GM12878 (cell line): ENCODE measurements at regions not wholly inside any gene's neighbourhood (a gene's known extent, or its start where the extent isn't known, plus 50 kb on each side); places are given as distances from the start of the nearest gene placed in this dataset.

Experiments
- ATAC-seq: fragments of 200-7000 bp; cut with Tn5 transposase; 3 replicates; pipeline ENCODE4 v1.9.1; 2020; ENCODE audit warnings: mild to moderate bottlenecking, moderate library complexity
- BruUV-seq: library from RNA; stranded (reverse); fragments of 400-500 nt; replicated peaks from 2 replicates; lab custom pipeline; 2021; lab: Mats Ljungman, UMichigan
- CTCF ChIA-PET: fragments of 300-600 bp; sonication (Branson Sonifier 250); formaldehyde crosslinking; extraction: SDS; loops from one replicate; lab custom pipeline; 2021; ENCODE audit warnings: inconsistent platforms; lab: Yijun Ruan, JAX
- POLR2A ChIA-PET: fragments of 350-600 bp; formaldehyde crosslinking; extraction: SDS; loops from one replicate; lab custom pipeline; 2021; ENCODE audit warnings: inconsistent platforms; lab: Charles Lee
- RAD21 ChIA-PET: fragments of 300-600 bp; sonication (Branson Sonifier 250); formaldehyde crosslinking; loops from one replicate; lab custom pipeline; 2023; ENCODE audit warnings: antibody characterized with exemption; ENCODE audit not compliant: unreplicated experiment; lab: Charles Lee
- SMC1A ChIA-PET: fragments of 300-600 bp; sonication (Branson Sonifier 250); formaldehyde crosslinking; loops from one replicate; lab custom pipeline; 2023; ENCODE audit not compliant: unreplicated experiment, uncharacterized antibody; lab: Charles Lee
- DNase-seq: peaks from one replicate; pipeline ENCODE4 v3.0.0-alpha.2; 2011; ENCODE audit warnings: low read depth, low spot score
- FAIRE-seq: peaks from 3 replicates; lab custom pipeline; 2011; peaks lifted over from hg19 to GRCh38; lab: Jason Lieb, UNC
- H2AFZ ChIP-seq: 2 replicates; pipeline ENCODE4 v1.6.0; 2011; ENCODE audit warnings: low read depth, low read length, control low read depth; ENCODE audit not compliant: control insufficient read depth
- H3K27ac ChIP-seq: 2 replicates; pipeline ENCODE4 v1.5.1; 2011; ENCODE audit warnings: control low read depth; ENCODE audit not compliant: control insufficient read depth, insufficient read depth
- H3K27me3 ChIP-seq, 2 experiments: replicated peaks in 1 of 2; 2 replicates each; pipeline versions ENCODE4 v1.6.0 to v1.6.1; 2011; ENCODE audit warnings: low read length in 1 of 2; ENCODE audit not compliant: control insufficient read depth in 2 of 2, insufficient read depth in 2 of 2
- H3K36me3 ChIP-seq, 2 experiments: 2 replicates each; pipeline ENCODE4 v1.5.1; 2011; ENCODE audit warnings: low read length in 1 of 2; ENCODE audit not compliant: control insufficient read depth in 2 of 2, insufficient read depth in 2 of 2
- H3K4me1 ChIP-seq: 2 replicates; pipeline ENCODE4 v1.6.1; 2011; ENCODE audit warnings: mild to moderate bottlenecking, low read length, moderate library complexity, mixed read lengths; ENCODE audit not compliant: control insufficient read depth, insufficient read depth
- H3K4me2 ChIP-seq: 2 replicates; pipeline ENCODE4 v1.6.0; 2011; ENCODE audit warnings: control low read depth; ENCODE audit not compliant: control insufficient read depth, insufficient read depth
- H3K4me3 ChIP-seq: fragments of 200-600 bp; sonication (generic); 2 replicates; pipeline ENCODE4 v1.5.1; 2016
- H3K79me2 ChIP-seq: 2 replicates; pipeline ENCODE4 v1.6.0; 2011; ENCODE audit warnings: low read length; ENCODE audit not compliant: control insufficient read depth, insufficient read depth
- H3K9ac ChIP-seq: 2 replicates; pipeline ENCODE4 v1.8.0; 2011; ENCODE audit warnings: low read length, control low read depth, mixed read lengths; ENCODE audit not compliant: control insufficient read depth, insufficient read depth
- H3K9me3 ChIP-seq: replicated peaks from 3 replicates; pipeline ENCODE4 v1.5.1; 2011; ENCODE audit warnings: mild to moderate bottlenecking, low read length; ENCODE audit not compliant: control insufficient read depth, insufficient read depth
- H4K20me1 ChIP-seq: 2 replicates; pipeline ENCODE4 v1.6.0; 2011; ENCODE audit not compliant: control insufficient read depth, insufficient read depth
- EED ChIP-seq: sonication (generic); IDR thresholded peaks from 2 replicates; pipeline ENCODE4 v1.6.1; 2016; ENCODE audit warnings: antibody characterized with exemption, low read depth
- ETV6 ChIP-seq, 2 experiments: fragments of 450-650 bp in 1 of 2; IDR thresholded peaks in 1 of 2; conservative IDR thresholded peaks in 1 of 2; 2 replicates each; pipeline ENCODE4 v1.6.1; 2014; ENCODE audit warnings: antibody characterized with exemption in 1 of 2, borderline replicate concordance in 1 of 2, low read depth in 1 of 2, mild to moderate bottlenecking in 1 of 2, moderate library complexity in 1 of 2
- HCFC1 ChIP-seq: fragments of 150-350 bp; IDR thresholded peaks from 2 replicates; pipeline ENCODE4 v1.6.1; 2014; ENCODE audit warnings: low read length
- IKZF2 ChIP-seq, 2 experiments: fragments of 450-650 bp; IDR thresholded peaks; 2 replicates each; pipeline ENCODE4 v1.6.1; 2017; ENCODE audit warnings: mild to moderate bottlenecking in 2 of 2, moderate library complexity in 2 of 2
- IRF5 ChIP-seq: fragments of 450-650 bp; IDR thresholded peaks from 2 replicates; pipeline ENCODE4 v1.6.1; 2017; ENCODE audit warnings: borderline replicate concordance
- MTA2 ChIP-seq: fragments of 450-650 bp; IDR thresholded peaks from 2 replicates; pipeline ENCODE4 v1.6.1; 2016; ENCODE audit warnings: low read depth, mild to moderate bottlenecking, moderate library complexity
- NR2F1 ChIP-seq: fragments of 450-650 bp; conservative IDR thresholded peaks from 2 replicates; pipeline ENCODE4 v1.6.1; 2017; ENCODE audit warnings: mild to moderate bottlenecking
- RUNX3 ChIP-seq: IDR thresholded peaks from 2 replicates; pipeline ENCODE4 v1.6.1; 2012; ENCODE audit warnings: low read length, inconsistent platforms
- SPI1 ChIP-seq: IDR thresholded peaks from 2 replicates; pipeline ENCODE4 v1.6.1; 2011; ENCODE audit warnings: low read depth, mild to moderate bottlenecking, low read length, moderate library complexity, borderline replicate concordance; ENCODE audit not compliant: insufficient read depth
- ZNF207 ChIP-seq: fragments of 450-650 bp; IDR thresholded peaks from 2 replicates; pipeline ENCODE4 v1.6.1; 2014; ENCODE audit warnings: antibody characterized with exemption, mild to moderate bottlenecking, borderline replicate concordance
- WGBS: methylation state at CpG from one replicate; pipeline ENCODE4 v1.1.6; 2016; ENCODE audit warnings: low lambda C conversion rate; ENCODE audit not compliant: insufficient replicate concordance, insufficient coverage; ENCODE audit errors: missing lambda C conversion rate; 5-methylcytosine and 5-hydroxymethylcytosine counted together
- in situ Hi-C: fragments of 300-500 bp; cut with MboI; formaldehyde crosslinking; loops from 9 replicates; pipeline ENCODE4 v1.14.3; 2018; ENCODE audit warnings: mixed read lengths
- intact Hi-C: fragments of 100-400 bp; cut with micrococcal nuclease; formaldehyde crosslinking; loops from one replicate; pipeline ENCODE4 v1.14.2; 2022; ENCODE audit not compliant: unreplicated experiment
- TF ChIP-seq, protein P1 (sequence below): IDR thresholded peaks from 2 replicates; pipeline ENCODE4 v1.6.1; 2012; ENCODE audit warnings: improper control_type of control experiment, low read depth, low read length; ENCODE audit not compliant: insufficient replicate concordance

DNA sequence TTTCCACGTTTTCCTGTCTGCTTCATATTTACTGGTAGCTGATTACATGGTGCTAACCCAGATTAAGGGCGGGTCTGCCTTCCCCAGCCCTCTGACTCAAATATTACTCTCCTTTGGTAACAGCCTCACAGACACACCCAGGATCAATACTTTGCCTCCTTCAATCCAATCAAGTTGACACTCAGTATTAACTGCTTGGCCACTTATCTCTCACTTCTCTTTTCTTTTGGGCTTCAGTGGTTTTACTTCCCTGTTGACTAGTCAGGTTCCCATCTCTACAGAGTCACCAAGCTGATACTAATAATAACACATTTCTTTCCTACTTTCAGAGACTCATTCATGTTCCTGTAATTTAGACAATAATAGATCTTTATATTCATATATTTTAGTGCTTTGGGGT, 302.2 kb upstream of the MAP2 start:
- in situ Hi-C loops = no loop called here
- 22% methylated on average over 2 of the region's 2 CpGs for WGBS
- no peaks in the 10 kb centered on the region for H3K36me3 ChIP-seq
- no peaks in the 10 kb centered on the region for H3K9me3 ChIP-seq
- no peaks in the 10 kb centered on the region for H3K79me2 ChIP-seq
- no peaks in the 10 kb centered on the region for H4K20me1 ChIP-seq
- ATAC-seq = peak; percentile 92
- BruUV-seq = no TSS peak
- no peak for FAIRE-seq
- no peaks in the 10 kb centered on the region for H3K27me3 ChIP-seq
- H2AFZ ChIP-seq = no peak overlapping the region
- DNase-seq = peak; percentile 8
- peaks cover 2% of the 10 kb centered on the region; the same call in 1 of the 2 replicates for H3K4me1 ChIP-seq
- intact Hi-C loops = no loop called here
- RAD21 ChIA-PET = no interaction called here
- no peak overlapping the region for H3K4me3 ChIP-seq
- H3K27ac ChIP-seq = no peak overlapping the region
- TF ChIP-seq IRF5 = no peak
- TF ChIP-seq HCFC1 = no peak
- TF ChIP-seq, protein P1, sequence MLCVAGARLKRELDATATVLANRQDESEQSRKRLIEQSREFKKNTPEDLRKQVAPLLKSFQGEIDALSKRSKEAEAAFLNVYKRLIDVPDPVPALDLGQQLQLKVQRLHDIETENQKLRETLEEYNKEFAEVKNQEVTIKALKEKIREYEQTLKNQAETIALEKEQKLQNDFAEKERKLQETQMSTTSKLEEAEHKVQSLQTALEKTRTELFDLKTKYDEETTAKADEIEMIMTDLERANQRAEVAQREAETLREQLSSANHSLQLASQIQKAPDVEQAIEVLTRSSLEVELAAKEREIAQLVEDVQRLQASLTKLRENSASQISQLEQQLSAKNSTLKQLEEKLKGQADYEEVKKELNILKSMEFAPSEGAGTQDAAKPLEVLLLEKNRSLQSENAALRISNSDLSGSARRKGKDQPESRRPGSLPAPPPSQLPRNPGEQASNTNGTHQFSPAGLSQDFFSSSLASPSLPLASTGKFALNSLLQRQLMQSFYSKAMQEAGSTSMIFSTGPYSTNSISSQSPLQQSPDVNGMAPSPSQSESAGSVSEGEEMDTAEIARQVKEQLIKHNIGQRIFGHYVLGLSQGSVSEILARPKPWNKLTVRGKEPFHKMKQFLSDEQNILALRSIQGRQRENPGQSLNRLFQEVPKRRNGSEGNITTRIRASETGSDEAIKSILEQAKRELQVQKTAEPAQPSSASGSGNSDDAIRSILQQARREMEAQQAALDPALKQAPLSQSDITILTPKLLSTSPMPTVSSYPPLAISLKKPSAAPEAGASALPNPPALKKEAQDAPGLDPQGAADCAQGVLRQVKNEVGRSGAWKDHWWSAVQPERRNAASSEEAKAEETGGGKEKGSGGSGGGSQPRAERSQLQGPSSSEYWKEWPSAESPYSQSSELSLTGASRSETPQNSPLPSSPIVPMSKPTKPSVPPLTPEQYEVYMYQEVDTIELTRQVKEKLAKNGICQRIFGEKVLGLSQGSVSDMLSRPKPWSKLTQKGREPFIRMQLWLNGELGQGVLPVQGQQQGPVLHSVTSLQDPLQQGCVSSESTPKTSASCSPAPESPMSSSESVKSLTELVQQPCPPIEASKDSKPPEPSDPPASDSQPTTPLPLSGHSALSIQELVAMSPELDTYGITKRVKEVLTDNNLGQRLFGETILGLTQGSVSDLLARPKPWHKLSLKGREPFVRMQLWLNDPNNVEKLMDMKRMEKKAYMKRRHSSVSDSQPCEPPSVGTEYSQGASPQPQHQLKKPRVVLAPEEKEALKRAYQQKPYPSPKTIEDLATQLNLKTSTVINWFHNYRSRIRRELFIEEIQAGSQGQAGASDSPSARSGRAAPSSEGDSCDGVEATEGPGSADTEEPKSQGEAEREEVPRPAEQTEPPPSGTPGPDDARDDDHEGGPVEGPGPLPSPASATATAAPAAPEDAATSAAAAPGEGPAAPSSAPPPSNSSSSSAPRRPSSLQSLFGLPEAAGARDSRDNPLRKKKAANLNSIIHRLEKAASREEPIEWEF = peak; percentile 75
- TF ChIP-seq EED = no peak
- no peak for TF ChIP-seq ZNF207
- peak; percentile 40 for TF ChIP-seq RUNX3
- no peak for TF ChIP-seq ETV6 (conservative IDR thresholded peaks at IDR 0.05 in 1 of 2, IDR thresholded peaks at IDR 0.05 in 1 of 2; ENCODE audit: borderline replicate concordance in 1 of 2, low read depth in 1 of 2)
- peak; percentile 30 to 41; a peak in 2 of 4 replicates for TF ChIP-seq IKZF2 (IDR thresholded peaks at IDR 0.05)
- peak; percentile 70; the same call in 1 of the 2 replicates for TF ChIP-seq SPI1
- TF ChIP-seq MTA2 = peak; percentile 54; the same call in 1 of the 2 replicates
- TF ChIP-seq NR2F1 = no peak
- TF ChIP-seq, all 136 proteins: peak for 5
- ChIA-PET POLR2A (no interaction called here), CTCF (no interaction called here), SMC1A (no interaction called here)
- no peak overlapping the region for H3K4me2 ChIP-seq
- H3K9ac ChIP-seq = no peak overlapping the region
